Epidermal melanocyte (primary cell): ENCODE measurements at regions not wholly inside any gene's neighbourhood (a gene's known extent, or its start where the extent isn't known, plus 50 kb on each side); places are given as distances from the start of the nearest gene placed in this dataset.

Source experiments
- DNase-seq: peaks from one replicate; pipeline ENCODE4 v3.0.0; 2011; ENCODE audit warnings: low spot score; ENCODE audit not compliant: insufficient read length

- no peak for DNase-seq
These were observed 58.9 kb upstream of the TRABD2B start for GRCh38 chr1:48055876-48056764.

DNA sequence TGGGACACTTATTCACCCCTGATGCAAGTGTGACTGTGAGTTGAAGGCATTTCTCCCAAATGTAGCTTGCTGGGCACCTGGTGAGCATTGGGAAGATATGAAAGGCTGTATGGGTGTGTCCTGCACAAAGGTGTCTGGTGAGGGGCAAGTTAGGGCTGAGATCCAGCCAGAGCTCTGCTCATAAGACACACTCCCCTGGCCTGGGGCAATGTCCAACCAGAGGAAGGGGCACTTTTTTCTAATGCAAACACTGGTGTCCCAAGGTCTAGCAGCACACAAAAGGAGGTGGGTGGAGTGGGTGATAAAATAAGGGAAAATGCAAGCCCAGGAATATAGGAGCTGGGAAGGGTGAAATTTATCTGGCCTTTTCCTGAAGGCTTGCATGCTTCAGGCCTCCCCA lies 57.0 kb upstream of the TRABD2B start:
- DNase-seq, result no peak

DNA sequence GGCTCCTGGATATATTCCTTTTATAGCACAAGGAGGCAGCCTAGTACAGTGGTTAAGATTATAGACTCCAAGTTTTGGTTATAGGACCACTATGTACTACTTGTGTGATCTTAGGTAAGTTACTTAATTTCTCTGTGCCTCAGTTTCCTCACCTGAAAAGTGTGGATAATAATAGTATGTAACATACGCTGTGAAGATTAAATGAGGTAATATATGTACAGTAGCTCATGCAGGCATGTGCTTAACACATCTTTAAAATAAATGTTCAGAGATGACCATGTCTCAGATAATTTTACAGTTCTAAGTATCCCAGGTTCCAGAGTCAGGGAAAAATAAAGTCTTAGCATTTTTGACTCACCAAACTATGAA lies 55.7 kb upstream of the TRABD2B start:
- DNase-seq, result no peak

DNA sequence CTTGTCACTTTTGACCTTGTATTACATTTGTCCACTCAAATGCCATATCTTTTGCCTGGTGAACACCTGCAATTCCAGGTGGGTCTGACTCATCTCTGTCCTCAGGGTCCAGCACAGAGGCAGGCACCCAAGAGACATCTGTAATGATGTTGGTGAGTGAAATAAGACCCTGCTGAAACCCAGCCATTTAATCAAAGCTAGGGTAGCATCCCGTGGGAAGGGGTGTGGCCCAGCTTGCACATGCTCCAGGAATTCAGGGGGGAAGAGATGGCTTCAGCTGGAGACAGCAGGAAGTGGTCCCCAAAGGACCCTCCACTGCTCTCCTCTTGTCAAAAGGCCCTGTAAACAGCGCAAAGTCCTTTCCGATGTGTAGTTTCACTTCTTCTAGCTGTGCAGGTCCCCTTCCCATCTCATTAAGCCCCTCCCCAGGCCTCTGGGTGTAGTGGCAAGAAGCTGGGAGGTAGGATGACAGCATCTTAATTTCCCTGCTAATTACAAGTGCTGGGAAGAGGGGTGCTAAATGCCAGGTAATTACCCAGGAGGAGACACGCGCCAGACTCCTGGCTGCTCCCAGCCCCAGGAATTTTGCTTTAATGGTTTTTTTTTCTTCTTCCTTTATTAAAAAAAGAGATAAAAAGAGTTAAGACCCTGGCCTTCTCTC lies 54.4 kb upstream of the TRABD2B start:
- DNase-seq, result no peak

- no peak for DNase-seq
These were observed 52.8 kb upstream of the TRABD2B start for GRCh38 chr1:48049823-48050535.

- no peak for DNase-seq
These were observed 51.8 kb upstream of the TRABD2B start for GRCh38 chr1:48048980-48049379.

DNA sequence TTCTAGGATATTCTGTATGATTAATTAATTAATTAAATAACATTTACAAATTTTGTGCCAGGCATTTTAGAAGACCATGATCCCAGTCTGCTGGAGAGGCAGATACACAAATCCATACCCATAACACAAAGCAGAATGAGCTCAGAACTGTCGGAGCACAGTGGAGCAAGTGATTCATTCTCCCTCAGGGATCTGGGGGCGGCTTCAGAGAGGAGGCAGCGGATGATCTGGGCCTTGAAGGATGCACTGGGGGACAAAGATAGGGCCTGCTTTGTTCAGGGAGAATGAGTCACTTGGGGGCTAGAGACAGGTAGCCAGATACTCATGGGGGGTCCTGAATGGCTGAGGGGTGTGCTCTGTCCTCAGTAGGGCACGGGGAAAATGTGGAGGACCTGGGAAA lies 50.9 kb upstream of the TRABD2B start:
- no peak for DNase-seq

DNA sequence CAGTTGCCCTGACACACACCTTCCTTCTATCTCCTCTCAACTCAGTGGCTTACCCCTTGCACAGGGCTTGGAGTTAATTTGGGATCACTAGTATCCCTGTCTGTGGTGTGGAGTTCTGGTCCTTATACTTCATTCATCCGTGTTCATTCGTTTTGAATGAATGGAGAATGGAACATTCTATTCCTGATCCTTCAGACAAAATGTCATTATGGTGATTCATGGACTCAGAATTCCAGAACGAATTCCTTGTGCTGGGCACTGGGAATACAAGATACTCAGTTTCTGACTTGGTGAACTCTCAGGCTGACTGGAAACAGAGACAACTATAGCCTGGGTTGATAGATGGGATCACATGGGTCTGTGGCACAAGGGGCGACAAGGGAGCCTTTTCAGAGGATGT lies 49.9 kb upstream of the TRABD2B start:
- no peak for DNase-seq
